ENCODE measurements at regions not wholly inside any gene's neighbourhood (a gene's known extent, or its start where the extent isn't known, plus 50 kb on each side); places are given as distances from the start of the nearest gene placed in this dataset.

GRCh38 chr12:47351526-47351925, 271.8 kb upstream of the AMIGO2 start (continued):
- TF ChIP-seq ZNF280D (CRISPR knock-in tag; IDR thresholded peaks at IDR 0.05) (no peak), MED8 (CRISPR knock-in tag; IDR thresholded peaks at IDR 0.05; ENCODE audit: insufficient replicate concordance) (no peak), HNRNPLL (IDR thresholded peaks at IDR 0.05; ENCODE audit: low read depth, low read length, poor library complexity, severe bottlenecking) (no peak), ZNF557 (CRISPR knock-in tag; IDR thresholded peaks at IDR 0.05) (no peak), ZNF670 (CRISPR knock-in tag; IDR thresholded peaks at IDR 0.05; ENCODE audit: borderline replicate concordance) (no peak)

GRCh38 chr12:47350062-47350408, 270.3 kb upstream of the AMIGO2 start:
- no peak overlapping the region for H2AFZ ChIP-seq (ENCODE audit: low read length)
- TF ChIP-seq CENPT (CRISPR knock-in tag; IDR thresholded peaks at IDR 0.05; ENCODE audit: low read depth) (no peak), GATAD1 (CRISPR knock-in tag; IDR thresholded peaks at IDR 0.05) (no peak), ZNF713 (CRISPR knock-in tag; IDR thresholded peaks at IDR 0.05) (no peak), ZNF597 (CRISPR knock-in tag; IDR thresholded peaks at IDR 0.05) (no peak), PREB (CRISPR knock-in tag; IDR thresholded peaks at IDR 0.05) (no peak), ZFP91 (CRISPR knock-in tag; IDR thresholded peaks at IDR 0.05; ENCODE audit: borderline replicate concordance) (no peak), CREB3 (CRISPR knock-in tag; IDR thresholded peaks at IDR 0.05) (no peak), GMEB2 (CRISPR knock-in tag; IDR thresholded peaks at IDR 0.05; ENCODE audit: low read depth) (no peak), ZNF768 (CRISPR knock-in tag; IDR thresholded peaks at IDR 0.05) (no peak), ZNF761 (CRISPR knock-in tag; conservative IDR thresholded peaks at IDR 0.05) (no peak)

More at GRCh38 chr12:47350062-47350408, 270.3 kb upstream of the AMIGO2 start:
- BruUV-seq (replicated peaks) = no TSS peak
- no peak overlapping the region for H3K27ac ChIP-seq (ENCODE audit: extremely low read length, insufficient read depth, low read length)
- intact Hi-C loops (cut with micrococcal nuclease; ENCODE audit: unreplicated experiment) = no loop called here
- H3K36me3 ChIP-seq (replicated peaks in 1 of 2; ENCODE audit: control insufficient read depth in 1 of 2, insufficient read depth in 2 of 2, low read length in 2 of 2) = no peaks in the 10 kb centered on the region
- H3K79me2 ChIP-seq (ENCODE audit: insufficient read depth, low read length) = no peaks in the 10 kb centered on the region
- H4K20me1 ChIP-seq (ENCODE audit: insufficient read depth, low read length) = no peaks in the 10 kb centered on the region
- H3K4me1 ChIP-seq (ENCODE audit: insufficient read depth, low read length) = peaks cover 18% of the 10 kb centered on the region
- in situ Hi-C loops (cut with HindIII; ENCODE audit: extremely low pct_ligation_motif_present, low pct_unique_long_range_greater_than_20kb) = no loop called here
- DNase-seq (ENCODE audit: low spot score) (no peak), FAIRE-seq (no peak), ATAC-seq (no peak)
- no peak overlapping the region for H3K9ac ChIP-seq (ENCODE audit: insufficient read depth, low read depth, low read length)
- no peaks in the 10 kb centered on the region for H3K27me3 ChIP-seq (ENCODE audit: control insufficient read depth in 1 of 2, insufficient read depth in 2 of 2, low read length in 2 of 2)
- CTCF ChIA-PET (ENCODE audit: low intra/inter-chr PET ratio, low total read pairs) = no interaction called here
- no peak overlapping the region for H3K4me3 ChIP-seq (replicated peaks in 1 of 3; ENCODE audit: insufficient read depth in 1 of 3, low read depth in 2 of 3, low read length in 3 of 3)
- no peaks in the 10 kb centered on the region for H3K9me3 ChIP-seq (ENCODE audit: low read length)
- POLR2A ChIA-PET = no interaction called here
- no peak overlapping the region for H3K4me2 ChIP-seq (ENCODE audit: low read depth, low read length)

Measured in HepG2 (cell line).